HepG2 (cell line): ENCODE measurements at regions not wholly inside any gene's neighbourhood (a gene's known extent, or its start where the extent isn't known, plus 50 kb on each side); places are given as distances from the start of the nearest gene placed in this dataset.

Source experiments
- ATAC-seq: fragments of 200-7000 bp; cut with Tn5 transposase; 3 replicates; pipeline ENCODE4 v1.9.1; 2020; ENCODE audit warnings: mild to moderate bottlenecking, moderate library complexity
- BruUV-seq: library from RNA; stranded (reverse); fragments of 400-500 nt; replicated peaks from 2 replicates; lab custom pipeline; 2021; lab: Mats Ljungman, UMichigan
- CTCF ChIA-PET: fragments of 300-600 bp; formaldehyde crosslinking; extraction: SDS; loops from one replicate; lab custom pipeline; 2021; ENCODE audit warnings: low total read pairs, inconsistent platforms, low intra/inter-chr PET ratio; lab: Yijun Ruan, JAX
- POLR2A ChIA-PET: fragments of 350-600 bp; sonication (Branson Sonifier 250); formaldehyde crosslinking; loops from one replicate; lab custom pipeline; 2020; ENCODE audit warnings: antibody characterized with exemption, inconsistent platforms; lab: Yijun Ruan, JAX
- DNase-seq: peaks from one replicate; pipeline ENCODE4 v3.0.0-alpha.2; 2015; ENCODE audit warnings: low spot score
- FAIRE-seq: peaks from 3 replicates; lab custom pipeline; 2011; peaks lifted over from hg19 to GRCh38; lab: Jason Lieb, UNC
- H2AFZ ChIP-seq: one replicate; pipeline ENCODE4 v1.6.1; 2011; ENCODE audit warnings: low read length, inconsistent platforms
- H3K27ac ChIP-seq: fragments of 300-600 bp; 3 replicates; pipeline ENCODE4 v1.8.0; 2011; ENCODE audit warnings: mixed run types, mild to moderate bottlenecking, mixed read lengths, low read length, inconsistent platforms; ENCODE audit not compliant: insufficient read depth; ENCODE audit errors: extremely low read length
- H3K27me3 ChIP-seq, 2 experiments: fragments of 200-600 bp in 1 of 2; 2 replicates in 1 of 2; 3 replicates in 1 of 2; pipeline versions ENCODE4 v1.6.0 to v1.8.0; 2011; ENCODE audit warnings: low read length in 2 of 2, mild to moderate bottlenecking in 2 of 2, moderate library complexity in 2 of 2, inconsistent platforms in 1 of 2; ENCODE audit not compliant: insufficient read depth in 2 of 2, control insufficient read depth in 1 of 2
- H3K36me3 ChIP-seq, 2 experiments: fragments of 200-600 bp in 1 of 2; replicated peaks in 1 of 2; 2 replicates in 1 of 2; 3 replicates in 1 of 2; pipeline versions ENCODE4 v1.5.1 to v1.8.0; 2011; ENCODE audit warnings: low read length in 2 of 2, inconsistent platforms in 1 of 2; ENCODE audit not compliant: insufficient read depth in 2 of 2, control insufficient read depth in 1 of 2
- H3K4me1 ChIP-seq: 2 replicates; pipeline ENCODE4 v1.5.1; 2012; ENCODE audit warnings: low read length, inconsistent platforms; ENCODE audit not compliant: insufficient read depth
- H3K4me2 ChIP-seq: 2 replicates; pipeline ENCODE4 v1.6.0; 2011; ENCODE audit warnings: low read depth, low read length, inconsistent platforms
- H3K4me3 ChIP-seq, 3 experiments: fragments of 200-600 bp in 1 of 3; sonication (generic), shearing (Covaris generic) in 1 of 3; replicated peaks in 1 of 3; 2 replicates each; pipeline ENCODE4 v1.5.1; 2011 to 2016; ENCODE audit warnings: low read length in 3 of 3, inconsistent platforms in 2 of 3, low read depth in 2 of 3, mild to moderate bottlenecking in 2 of 3, control low read depth in 1 of 3, mixed read lengths in 1 of 3; ENCODE audit not compliant: insufficient read depth in 1 of 3
- H3K79me2 ChIP-seq: one replicate; pipeline ENCODE4 v1.6.1; 2011; ENCODE audit warnings: low read length, inconsistent platforms; ENCODE audit not compliant: insufficient read depth
- H3K9ac ChIP-seq: 2 replicates; pipeline ENCODE4 v1.6.0; 2011; ENCODE audit warnings: mild to moderate bottlenecking, low read depth, low read length, inconsistent platforms; ENCODE audit not compliant: insufficient read depth
- H3K9me3 ChIP-seq: 2 replicates; pipeline ENCODE4 v1.5.1; 2012; ENCODE audit warnings: mild to moderate bottlenecking, low read length
- H4K20me1 ChIP-seq: 2 replicates; pipeline ENCODE4 v1.6.0; 2011; ENCODE audit warnings: inconsistent platforms, mild to moderate bottlenecking, low read length, moderate library complexity; ENCODE audit not compliant: insufficient read depth
- ARNT2 ChIP-seq: sonication (generic); formaldehyde crosslinking; IDR thresholded peaks from 2 replicates; pipeline ENCODE4 v1.8.0; 2022; ENCODE audit warnings: mild to moderate bottlenecking, low read depth, missing genetic modification reagents, moderate library complexity
- HNF4G ChIP-seq, 2 experiments: sonication (generic) in 1 of 2; formaldehyde crosslinking in 1 of 2; IDR thresholded peaks; 2 replicates each; pipeline versions ENCODE4 v1.4.0 to v1.6.1; 2011 to 2020; ENCODE audit warnings: borderline replicate concordance in 2 of 2, low read depth in 2 of 2, mild to moderate bottlenecking in 2 of 2, low read length in 1 of 2, missing genetic modification reagents in 1 of 2, moderate library complexity in 1 of 2
- MAFF ChIP-seq: IDR thresholded peaks from 2 replicates; pipeline ENCODE4 v1.6.1; 2011; ENCODE audit warnings: low read depth, low read length, improper control_type of control experiment
- MAFK ChIP-seq, 2 experiments: IDR thresholded peaks in 1 of 2; conservative IDR thresholded peaks in 1 of 2; 2 replicates each; pipeline ENCODE4 v1.6.1; 2011; ENCODE audit warnings: improper control_type of control experiment in 2 of 2, low read length in 2 of 2
- NFE2L2 ChIP-seq: fragments of 150-350 bp; IDR thresholded peaks from 2 replicates; pipeline ENCODE4 v1.6.1; 2014; ENCODE audit warnings: low read length
- NFKBIZ ChIP-seq: IDR thresholded peaks from 2 replicates; pipeline ENCODE4 v1.6.1; 2018; ENCODE audit warnings: missing genetic modification reagents, missing compliant biosample characterization
- REXO4 ChIP-seq: sonication (generic); formaldehyde crosslinking; IDR thresholded peaks from 2 replicates; pipeline ENCODE4 v1.8.0; 2022; ENCODE audit warnings: missing genetic modification reagents, mild to moderate bottlenecking, borderline replicate concordance
- TCF7L2 ChIP-seq: IDR thresholded peaks from 2 replicates; pipeline ENCODE4 v1.6.1; 2011; ENCODE audit warnings: mild to moderate bottlenecking, low read depth, low read length, moderate library complexity
- TSC22D2 ChIP-seq: sonication (generic); formaldehyde crosslinking; IDR thresholded peaks from 2 replicates; pipeline ENCODE4 v1.5.1; 2020; ENCODE audit warnings: missing genetic modification reagents, mild to moderate bottlenecking, borderline replicate concordance
- ZFP62 ChIP-seq: sonication (generic); formaldehyde crosslinking; IDR thresholded peaks from 2 replicates; pipeline ENCODE4 v1.4.0; 2020; ENCODE audit warnings: missing genetic modification reagents
- ZNF383 ChIP-seq: sonication (generic); formaldehyde crosslinking; IDR thresholded peaks from 2 replicates; pipeline ENCODE4 v1.4.0; 2020; ENCODE audit warnings: missing genetic modification reagents, mild to moderate bottlenecking, borderline replicate concordance
- WGBS: methylation state at CpG from one replicate; pipeline ENCODE4 v1.1.6; 2017; ENCODE audit warnings: low lambda C conversion rate; 5-methylcytosine and 5-hydroxymethylcytosine counted together
- in situ Hi-C: cut with HindIII; loops from 2 replicates; pipeline ENCODE4 v1.10.0; 2017; ENCODE audit warnings: low pct_unique_long_range_greater_than_20kb; ENCODE audit not compliant: extremely low pct_ligation_motif_present
- intact Hi-C: fragments of 100-400 bp; cut with micrococcal nuclease; formaldehyde crosslinking; loops from one replicate; pipeline ENCODE4 v1.10.0; 2022; ENCODE audit not compliant: unreplicated experiment
- TF ChIP-seq, protein P1 (sequence below): sonication (generic); formaldehyde crosslinking; IDR thresholded peaks from 2 replicates; pipeline ENCODE4 v1.8.1; 2023; ENCODE audit warnings: mild to moderate bottlenecking, moderate library complexity, missing genetic modification reagents
- TF ChIP-seq, protein P2 (sequence below): sonication (generic); formaldehyde crosslinking; IDR thresholded peaks from 2 replicates; pipeline ENCODE4 v1.5.0; 2020; ENCODE audit warnings: mild to moderate bottlenecking, missing genetic modification reagents
- TF ChIP-seq, protein P3 (sequence below): sonication (generic); formaldehyde crosslinking; conservative IDR thresholded peaks from 2 replicates; pipeline ENCODE4 v1.5.0; 2020; ENCODE audit warnings: missing genetic modification reagents

DNA sequence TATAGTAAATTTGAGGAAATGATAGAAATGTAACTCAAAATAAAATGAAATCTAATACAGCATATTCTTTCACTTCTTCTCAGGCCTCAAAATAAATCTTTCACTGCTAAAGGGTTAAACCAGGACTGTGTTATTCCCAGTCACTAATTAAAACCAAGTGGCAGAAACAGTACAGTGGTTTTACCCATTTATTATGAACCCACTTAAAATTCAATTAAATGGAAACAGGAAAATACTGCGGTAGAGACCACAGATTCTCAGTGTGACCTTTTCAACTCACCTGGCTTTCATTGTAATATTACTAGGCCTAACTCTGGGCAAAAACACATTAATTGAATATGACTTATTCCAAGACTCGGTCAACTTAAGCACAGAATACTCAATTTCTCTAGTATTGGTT lies 176.5 kb upstream of the DKK2 start (continued):
- TF ChIP-seq REXO4 = no peak
- no peak for TF ChIP-seq ZFP62 (CRISPR knock-in tag)

DNA sequence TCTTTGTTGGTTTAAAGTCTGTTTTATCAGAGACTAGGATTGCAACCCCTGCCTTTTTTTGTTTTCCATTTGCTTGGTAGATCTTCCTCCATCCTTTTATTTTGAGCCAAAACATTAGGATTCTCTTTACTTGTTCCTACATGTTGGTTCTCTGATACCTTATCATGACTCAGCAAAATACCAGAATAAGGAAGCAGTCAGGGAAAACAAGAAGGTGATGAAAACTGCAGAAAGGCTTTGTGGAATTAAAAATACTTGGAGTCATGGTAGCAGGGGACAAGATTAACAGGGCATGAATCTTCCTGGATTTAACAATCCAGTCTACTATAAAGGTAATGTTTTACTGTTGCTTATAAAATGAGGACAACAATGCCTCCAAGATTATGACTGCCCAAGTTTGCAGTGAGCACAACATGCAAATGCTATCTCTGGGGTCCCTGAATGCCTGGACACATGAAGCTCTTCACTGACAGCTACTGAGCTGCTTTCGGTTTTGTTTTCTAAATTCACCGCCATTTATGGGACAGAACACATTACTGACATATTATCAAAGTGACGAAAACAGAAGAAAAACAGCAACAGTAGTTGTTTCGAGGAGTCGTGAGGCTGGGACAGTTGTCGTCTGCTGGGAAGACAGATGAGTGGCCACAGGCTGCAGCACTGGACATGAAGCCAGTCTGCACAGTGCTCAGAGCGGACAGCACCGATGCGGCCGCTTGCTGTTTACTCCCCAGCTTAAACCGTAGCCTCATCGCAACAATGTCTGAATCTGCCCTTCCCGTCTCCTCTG lies 174.5 kb upstream of the DKK2 start:
- H3K27ac ChIP-seq = no peak overlapping the region
- H3K4me3 ChIP-seq = no peak overlapping the region
- no peak for ATAC-seq
- POLR2A ChIA-PET = no interaction called here
- no peaks in the 10 kb centered on the region for H3K36me3 ChIP-seq
- H3K4me1 ChIP-seq = peaks cover 28% of the 10 kb centered on the region
- H3K4me2 ChIP-seq = no peak overlapping the region
- no peaks in the 10 kb centered on the region for H3K79me2 ChIP-seq
- CTCF ChIA-PET = no interaction called here
- no peak overlapping the region for H2AFZ ChIP-seq
- TF ChIP-seq ARNT2 (CRISPR knock-in tag) (no peak), ZNF383 (CRISPR knock-in tag) (no peak), NFKBIZ (CRISPR knock-in tag) (no peak), TCF7L2 (no peak), MAFF (peak; percentile 89), TSC22D2 (CRISPR knock-in tag) (no peak), MAFK (conservative IDR thresholded peaks at IDR 0.05 in 1 of 2, IDR thresholded peaks at IDR 0.05 in 1 of 2; ENCODE audit: low read length in 2 of 2) (peak; percentile 86 to 90), NFE2L2 (peak; percentile 84), HNF4G (IDR thresholded peaks at IDR 0.05; ENCODE audit: borderline replicate concordance, low read depth, low read length) (no peak), HNF4G (CRISPR knock-in tag; IDR thresholded peaks at IDR 0.05; ENCODE audit: borderline replicate concordance, low read depth) (no peak)
- TF ChIP-seq, protein P1, sequence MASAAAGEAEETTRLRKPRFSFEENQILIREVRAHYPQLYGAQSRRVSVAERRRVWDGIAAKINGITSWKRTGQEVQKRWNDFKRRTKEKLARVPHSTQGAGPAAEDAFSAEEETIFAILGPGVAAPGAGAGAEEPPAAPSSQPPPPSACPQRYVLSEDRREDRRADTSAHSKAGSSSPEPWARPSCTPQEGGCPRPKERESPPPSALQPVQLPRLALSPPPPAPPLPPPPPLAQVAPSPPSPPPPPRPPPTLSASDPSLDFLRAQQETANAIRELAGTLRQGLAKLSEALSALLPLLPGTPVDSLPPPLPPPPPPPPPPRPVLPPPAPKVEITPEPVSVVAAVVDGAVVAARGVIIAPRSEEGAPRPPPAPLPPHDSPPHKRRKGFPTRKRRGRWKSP (CRISPR knock-in tag) = no peak
- TF ChIP-seq, protein P2, sequence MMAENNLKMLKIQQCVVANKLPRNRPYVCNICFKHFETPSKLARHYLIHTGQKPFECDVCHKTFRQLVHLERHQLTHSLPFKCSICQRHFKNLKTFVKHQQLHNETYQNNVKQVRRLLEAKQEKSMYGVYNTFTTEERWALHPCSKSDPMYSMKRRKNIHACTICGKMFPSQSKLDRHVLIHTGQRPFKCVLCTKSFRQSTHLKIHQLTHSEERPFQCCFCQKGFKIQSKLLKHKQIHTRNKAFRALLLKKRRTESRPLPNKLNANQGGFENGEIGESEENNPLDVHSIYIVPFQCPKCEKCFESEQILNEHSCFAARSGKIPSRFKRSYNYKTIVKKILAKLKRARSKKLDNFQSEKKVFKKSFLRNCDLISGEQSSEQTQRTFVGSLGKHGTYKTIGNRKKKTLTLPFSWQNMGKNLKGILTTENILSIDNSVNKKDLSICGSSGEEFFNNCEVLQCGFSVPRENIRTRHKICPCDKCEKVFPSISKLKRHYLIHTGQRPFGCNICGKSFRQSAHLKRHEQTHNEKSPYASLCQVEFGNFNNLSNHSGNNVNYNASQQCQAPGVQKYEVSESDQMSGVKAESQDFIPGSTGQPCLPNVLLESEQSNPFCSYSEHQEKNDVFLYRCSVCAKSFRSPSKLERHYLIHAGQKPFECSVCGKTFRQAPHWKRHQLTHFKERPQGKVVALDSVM = no peak
- TF ChIP-seq, protein P3, sequence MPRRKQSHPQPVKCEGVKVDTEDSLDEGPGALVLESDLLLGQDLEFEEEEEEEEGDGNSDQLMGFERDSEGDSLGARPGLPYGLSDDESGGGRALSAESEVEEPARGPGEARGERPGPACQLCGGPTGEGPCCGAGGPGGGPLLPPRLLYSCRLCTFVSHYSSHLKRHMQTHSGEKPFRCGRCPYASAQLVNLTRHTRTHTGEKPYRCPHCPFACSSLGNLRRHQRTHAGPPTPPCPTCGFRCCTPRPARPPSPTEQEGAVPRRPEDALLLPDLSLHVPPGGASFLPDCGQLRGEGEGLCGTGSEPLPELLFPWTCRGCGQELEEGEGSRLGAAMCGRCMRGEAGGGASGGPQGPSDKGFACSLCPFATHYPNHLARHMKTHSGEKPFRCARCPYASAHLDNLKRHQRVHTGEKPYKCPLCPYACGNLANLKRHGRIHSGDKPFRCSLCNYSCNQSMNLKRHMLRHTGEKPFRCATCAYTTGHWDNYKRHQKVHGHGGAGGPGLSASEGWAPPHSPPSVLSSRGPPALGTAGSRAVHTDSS = no peak
- no peaks in the 10 kb centered on the region for H4K20me1 ChIP-seq
- intact Hi-C loops (no loop called here), in situ Hi-C loops (no loop called here)
- 81% methylated on average over 9 of the region's 13 CpGs for WGBS
- FAIRE-seq = no peak
- H3K9me3 ChIP-seq = no peaks in the 10 kb centered on the region
- H3K9ac ChIP-seq = no peak overlapping the region
- no TSS peak for BruUV-seq
- DNase-seq = no peak
- no peaks in the 10 kb centered on the region for H3K27me3 ChIP-seq
